ENCODE measurements at regions not wholly inside any gene's neighbourhood (a gene's known extent, or its start where the extent isn't known, plus 50 kb on each side); places are given as distances from the start of the nearest gene placed in this dataset.
A peak's percentile ranks its signal among the peaks of the same experiment; 100 is the strongest.

GRCh38 chr2:13474538-13474937 is 757.8 kb downstream of the TRIB2 start (continued):
- no peak for TF ChIP-seq ZBTB4 (CRISPR knock-in tag; IDR thresholded peaks at IDR 0.05)
- no peak for TF ChIP-seq KAT2A (conservative IDR thresholded peaks at IDR 0.05; ENCODE audit: control insufficient read depth, low read depth, low read length)
- no peak for TF ChIP-seq ESRRA (IDR thresholded peaks at IDR 0.05; ENCODE audit: low read length)
- peak; percentile 83 for TF ChIP-seq MEF2B (IDR thresholded peaks at IDR 0.05; ENCODE audit: partially characterized antibody, poor library complexity, severe bottlenecking)
- no peak for TF ChIP-seq ZBTB11 (CRISPR knock-in tag; IDR thresholded peaks at IDR 0.05)
- no peak for TF ChIP-seq SRF (IDR thresholded peaks at IDR 0.05; ENCODE audit: low read depth in 2 of 2, low read length in 2 of 2)
- TF ChIP-seq POU2F2 (IDR thresholded peaks at IDR 0.05; ENCODE audit: borderline replicate concordance, low read depth, low read length), result peak; percentile 27; the same call in 1 of the 3 replicates
- no peak for TF ChIP-seq SMC3 (IDR thresholded peaks at IDR 0.05; ENCODE audit: borderline replicate concordance, low read length)
- TF ChIP-seq PKNOX1 (IDR thresholded peaks at IDR 0.05), result peak; percentile 76
- TF ChIP-seq NFXL1 (IDR thresholded peaks at IDR 0.05; ENCODE audit: borderline replicate concordance), result no peak
- TF ChIP-seq EGR1 (IDR thresholded peaks at IDR 0.05; ENCODE audit: borderline replicate concordance in 1 of 2, low read depth in 2 of 2, low read length in 2 of 2), result no peak
- TF ChIP-seq POLR2AphosphoS2 (IDR thresholded peaks at IDR 0.05; ENCODE audit: low read depth, low read length), result no peak
- 0 out of 2 replicates have a peak, but pooled peaks have one; percentile 53 for TF ChIP-seq DPF2 (IDR thresholded peaks at IDR 0.05)
- TF ChIP-seq CHD1 (IDR thresholded peaks at IDR 0.05; ENCODE audit: low read depth, low read length), result no peak
- no peak for TF ChIP-seq SMARCA5 (IDR thresholded peaks at IDR 0.05)
- no peak for TF ChIP-seq STAT1 (conservative IDR thresholded peaks at IDR 0.05)
- TF ChIP-seq PRDM15 (CRISPR knock-in tag; IDR thresholded peaks at IDR 0.05), result no peak
- 0 out of 2 replicates have a peak, but pooled peaks have one; percentile 28 for TF ChIP-seq NBN (IDR thresholded peaks at IDR 0.05)
- no peak for TF ChIP-seq BRCA1 (IDR thresholded peaks at IDR 0.05; ENCODE audit: low read depth, low read length)
- peak; percentile 88 for TF ChIP-seq RUNX3 (IDR thresholded peaks at IDR 0.05; ENCODE audit: low read length)
- no peak for TF ChIP-seq ZNF207 (IDR thresholded peaks at IDR 0.05; ENCODE audit: borderline replicate concordance)
